CD14-positive monocyte (primary cell): ENCODE measurements at regions not wholly inside any gene's neighbourhood (a gene's known extent, or its start where the extent isn't known, plus 50 kb on each side); places are given as distances from the start of the nearest gene placed in this dataset.

Source experiments
- DNase-seq, 3 donors: peaks; one replicate each; pipeline ENCODE4 v3.0.0-alpha.2; 2011 to 2022
- H2AFZ ChIP-seq: 2 replicates; pipeline ENCODE4 v1.6.0; 2012; ENCODE audit warnings: mild to moderate bottlenecking, low read depth, low read length, inconsistent platforms; ENCODE audit not compliant: insufficient read depth, poor library complexity, severe bottlenecking
- H3K27ac ChIP-seq, 2 donors: 1 replicate in 1 of 2; 2 replicates in 1 of 2; pipeline ENCODE4 v1.5.1; 2012 to 2013; ENCODE audit warnings: low read length in 2 of 2, control low read depth in 1 of 2, inconsistent platforms in 1 of 2, low read depth in 1 of 2, mild to moderate bottlenecking in 1 of 2
- H3K27me3 ChIP-seq, 2 donors: one replicate each; pipeline versions ENCODE4 v1.6.0 to v1.6.1; 2011 to 2013; ENCODE audit warnings: low read length in 2 of 2; ENCODE audit not compliant: control insufficient read depth in 2 of 2, insufficient read depth in 2 of 2
- H3K36me3 ChIP-seq, 2 donors: replicated peaks in 1 of 2; 1 replicate in 1 of 2; 2 replicates in 1 of 2; pipeline versions ENCODE4 v1.5.1 to v1.6.1; 2012 to 2013; ENCODE audit warnings: low read length in 2 of 2, control low read depth in 1 of 2, inconsistent platforms in 1 of 2, mild to moderate bottlenecking in 1 of 2; ENCODE audit not compliant: insufficient read depth in 2 of 2, control insufficient read depth in 1 of 2
- H3K4me1 ChIP-seq, 2 donors: 1 replicate in 1 of 2; 2 replicates in 1 of 2; pipeline versions ENCODE4 v1.5.1 to v1.6.1; 2012 to 2013; ENCODE audit warnings: low read length in 2 of 2, control low read depth in 1 of 2, inconsistent platforms in 1 of 2, mild to moderate bottlenecking in 1 of 2, moderate library complexity in 1 of 2; ENCODE audit not compliant: insufficient read depth in 2 of 2, control insufficient read depth in 1 of 2
- H3K4me2 ChIP-seq: replicated peaks from 2 replicates; pipeline ENCODE3; 2012; ENCODE audit warnings: low read length, moderate library complexity, mild to moderate bottlenecking; ENCODE audit not compliant: poor library complexity, severe bottlenecking; ENCODE audit errors: extremely low read depth
- H3K4me3 ChIP-seq, 3 experiments: fragments of 200-600 bp in 1 of 3; sonication (generic) in 1 of 3; replicated peaks in 1 of 3; 1 replicate in 2 of 3; 2 replicates in 1 of 3; pipeline ENCODE4 v1.5.1; 2011 to 2013; ENCODE audit warnings: low read length in 3 of 3, mild to moderate bottlenecking in 3 of 3, control low read depth in 2 of 3, low read depth in 2 of 3, inconsistent platforms in 1 of 3, moderate library complexity in 1 of 3
- H3K79me2 ChIP-seq: 2 replicates; pipeline ENCODE4 v1.6.0; 2012; ENCODE audit warnings: mild to moderate bottlenecking, control low read depth, inconsistent platforms, low read length, moderate library complexity; ENCODE audit not compliant: insufficient read depth
- H3K9ac ChIP-seq: 2 replicates; pipeline ENCODE4 v1.6.0; 2017; ENCODE audit warnings: low read length, mild to moderate bottlenecking; ENCODE audit not compliant: insufficient read depth, poor library complexity, severe bottlenecking
- H3K9me3 ChIP-seq, 2 donors: replicated peaks in 1 of 2; 1 replicate in 1 of 2; 2 replicates in 1 of 2; pipeline versions ENCODE4 v1.5.1 to v1.6.1; 2012 to 2013; ENCODE audit warnings: low read length in 2 of 2, control low read depth in 1 of 2; ENCODE audit not compliant: control insufficient read depth in 1 of 2, insufficient read depth in 1 of 2
- H4K20me1 ChIP-seq: 2 replicates; pipeline ENCODE4 v1.6.0; 2012; ENCODE audit warnings: mild to moderate bottlenecking, low read length, control low read depth, moderate library complexity; ENCODE audit not compliant: insufficient read depth
- H3K27ac Mint-ChIP-seq, 7 donors: one replicate each; pipeline ENCODE4 v1.8.0; 2020; ENCODE audit warnings: mild to moderate bottlenecking in 7 of 7, mixed read lengths in 7 of 7, moderate library complexity in 6 of 7, inconsistent platforms in 2 of 7
- H3K27me3 Mint-ChIP-seq, 3 donors: one replicate each; pipeline ENCODE4 v1.8.0; 2021 to 2022; ENCODE audit warnings: low read depth in 3 of 3, mild to moderate bottlenecking in 3 of 3, mixed read lengths in 3 of 3, moderate library complexity in 3 of 3, inconsistent platforms in 1 of 3
- H3K36me3 Mint-ChIP-seq, 2 donors: one replicate each; pipeline ENCODE4 v1.8.0; 2020; ENCODE audit warnings: mixed read lengths in 2 of 2, inconsistent platforms in 1 of 2, mild to moderate bottlenecking in 1 of 2
- H3K4me1 Mint-ChIP-seq: one replicate; pipeline ENCODE4 v1.8.0; 2020; ENCODE audit warnings: mild to moderate bottlenecking, mixed read lengths
- H3K4me3 Mint-ChIP-seq, 2 donors: one replicate each; pipeline ENCODE4 v1.8.0; 2020; ENCODE audit warnings: mild to moderate bottlenecking in 2 of 2, mixed read lengths in 2 of 2, moderate library complexity in 1 of 2
- H3K9me3 Mint-ChIP-seq, 7 donors: one replicate each; pipeline ENCODE4 v1.8.0; 2020 to 2022; ENCODE audit warnings: mixed read lengths in 7 of 7, mild to moderate bottlenecking in 6 of 7, moderate library complexity in 6 of 7, inconsistent platforms in 2 of 7
- CTCF ChIP-seq: fragments of 200-600 bp; IDR thresholded peaks from one replicate; pipeline ENCODE4 v1.8.0; 2022; ENCODE audit warnings: antibody characterized with exemption, mild to moderate bottlenecking
- WGBS: methylation state at CpG from one replicate; pipeline ENCODE4 v1.1.5; 2013; ENCODE audit warnings: missing lambda C conversion rate; ENCODE audit not compliant: insufficient coverage; 5-methylcytosine and 5-hydroxymethylcytosine counted together
- intact Hi-C, 2 donors: fragments of 100-400 bp; cut with micrococcal nuclease; formaldehyde crosslinking; loops; one replicate each; pipeline versions ENCODE4 v1.15.0 to v1.15.1; 2023

GRCh38 chr15:98375513-98376340 is 272.6 kb upstream of the IGF1R start:
- H3K4me2 ChIP-seq: no peak overlapping the region
- H3K4me3 ChIP-seq: no peak overlapping the region
- no peak for DNase-seq
- H3K4me1 Mint-ChIP-seq: no peaks in the 10 kb centered on the region
- H3K27ac Mint-ChIP-seq: no peak overlapping the region
- no peaks in the 10 kb centered on the region for H3K79me2 ChIP-seq
- H3K4me3 Mint-ChIP-seq: no peak overlapping the region
- H3K9me3 ChIP-seq: no peaks in the 10 kb centered on the region
- peaks cover 1 to 6% (median 5%) of the 10 kb centered on the region in 3 donors for H3K27me3 Mint-ChIP-seq
- no peak for TF ChIP-seq CTCF
- H4K20me1 ChIP-seq: no peaks in the 10 kb centered on the region
- H3K9me3 Mint-ChIP-seq: peaks cover 2 to 16% (median 11%) of the 10 kb centered on the region in 7 donors
- no peaks in the 10 kb centered on the region for H3K4me1 ChIP-seq
- WGBS: no CpG with 5 or more reads among the region's 7 CpGs
- no peak overlapping the region for H3K9ac ChIP-seq
- no peaks in the 10 kb centered on the region for H3K36me3 ChIP-seq
- H3K27me3 ChIP-seq: no peaks in the 10 kb centered on the region
- H3K27ac ChIP-seq: no peak overlapping the region
- no peak overlapping the region for H2AFZ ChIP-seq
- no peaks in the 10 kb centered on the region for H3K36me3 Mint-ChIP-seq
- intact Hi-C loops: no loop called here

DNA sequence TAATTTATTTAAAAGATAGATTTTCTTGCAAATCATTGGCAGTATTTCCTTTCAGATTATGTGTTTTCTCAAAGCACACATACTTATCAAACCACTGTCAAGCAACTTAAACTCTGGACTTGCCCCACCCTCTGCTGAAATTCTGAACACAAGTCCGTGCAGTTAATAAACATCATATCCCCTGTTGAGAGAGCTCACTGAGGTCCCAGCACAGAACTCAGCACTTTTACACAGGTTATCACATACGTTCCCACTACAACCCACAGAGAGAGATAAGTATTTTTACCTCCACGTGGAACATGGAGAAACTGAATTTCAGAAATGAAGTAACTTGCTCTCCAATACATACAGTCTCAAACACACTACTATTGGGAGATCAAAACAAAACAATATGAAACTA is 267.6 kb upstream of the IGF1R start:
- Mint-ChIP-seq H3K4me3 (no peak overlapping the region), H3K27ac (no peak overlapping the region), H3K27me3 (peaks cover 0 to 8% (median 2%) of the 10 kb centered on the region in 3 donors), H3K4me1 (no peaks in the 10 kb centered on the region), H3K36me3 (no peaks in the 10 kb centered on the region), H3K9me3 (peaks cover 0 to 13% (median 5%) of the 10 kb centered on the region in 7 donors)
- H3K27ac ChIP-seq: no peak overlapping the region
- H3K79me2 ChIP-seq: no peaks in the 10 kb centered on the region
- no peak overlapping the region for H3K4me3 ChIP-seq
- H3K4me2 ChIP-seq: no peak overlapping the region
- no peaks in the 10 kb centered on the region for H3K27me3 ChIP-seq
- H3K9ac ChIP-seq: no peak overlapping the region
- H3K4me1 ChIP-seq: no peaks in the 10 kb centered on the region
- intact Hi-C loops: no loop called here
- TF ChIP-seq CTCF: no peak
- H3K36me3 ChIP-seq: no peaks in the 10 kb centered on the region
- WGBS: 67% methylated on average over 1 of the region's 3 CpGs
- DNase-seq: no peak
- no peaks in the 10 kb centered on the region for H3K9me3 ChIP-seq
- H4K20me1 ChIP-seq: no peaks in the 10 kb centered on the region
- H2AFZ ChIP-seq: no peak overlapping the region
